Pancreas (tissue), 10 donors: ENCODE measurements at regions not wholly inside any gene's neighbourhood (a gene's known extent, or its start where the extent isn't known, plus 50 kb on each side); places are given as distances from the start of the nearest gene placed in this dataset.

ENCODE experiments used
- ATAC-seq, 4 donors: fragments of 200-7000 bp; cut with Tn5 transposase; one replicate each; pipeline versions ENCODE4 v1.8.0 to v1.9.1; 2020; ENCODE audit warnings: mild to moderate bottlenecking in 4 of 4, moderate library complexity in 4 of 4
- DNase-seq, 6 donors: peaks; one replicate each; pipeline ENCODE4 v3.0.0-alpha.2; 2020
- FAIRE-seq: peaks from 2 replicates; lab custom pipeline; 2012; peaks lifted over from hg19 to GRCh38; lab: Jason Lieb, UNC
- H3K27ac ChIP-seq, 4 donors: fragments of 200-600 bp; sonication (generic); 1 replicate in 3 of 4; 2 replicates in 1 of 4; pipeline versions ENCODE4 v1.5.0 to v1.8.0; 2020
- H3K27me3 ChIP-seq, 4 donors: fragments of 200-600 bp; one replicate each; pipeline ENCODE4 v1.8.0; 2021
- H3K36me3 ChIP-seq, 3 donors: fragments of 200-600 bp; sonication (generic) in 1 of 3; one replicate each; pipeline versions ENCODE4 v1.5.0 to v1.8.0; 2020 to 2021
- H3K4me1 ChIP-seq, 3 donors: fragments of 200-600 bp; one replicate each; pipeline ENCODE4 v1.8.0; 2021
- H3K4me3 ChIP-seq, 4 donors: fragments of 200-600 bp; sonication (generic) in 2 of 4; one replicate each; pipeline versions ENCODE4 v1.5.0 to v1.8.0; 2020 to 2021
- H3K9me3 ChIP-seq, 4 donors: fragments of 200-600 bp; one replicate each; pipeline ENCODE4 v1.8.0; 2021
- CTCF ChIP-seq, 4 donors: fragments of 200-600 bp; sonication (generic) in 3 of 4; IDR thresholded peaks; one replicate each; pipeline versions ENCODE4 v1.5.0 to v1.8.0; 2021; ENCODE audit warnings: antibody characterized with exemption in 4 of 4
- WGBS, 2 donors: extraction: QIAGEN DNeasy Blood & Tissue Kit; methylation state at CpG; one replicate each; pipeline ENCODE4 v1.1.7; 2013; 5-methylcytosine and 5-hydroxymethylcytosine counted together
- intact Hi-C, 3 donors: fragments of 100-400 bp; cut with DNase I; formaldehyde crosslinking; loops; one replicate each; pipeline versions ENCODE4 v1.11.1 to v1.14.2; 2022
- donor health status: healthy with polysubstance abuse.
- donor health status: DM: no; HTN: no; CAD: no; lungs with moderate emphysema.
- donor health status: DM: no; HTN: no; CAD: no.
- donor health status: control.
- donor health status: control.
- donor health status: Bipolar disorder and iron deficiency.
- donor health status: DM: yes; HTN: yes; CAD: no.
- donor health status: DM: no; HTN: no; CAD: no.
- donor health status: DM: no; HTN: no; CAD: no.
- donor health status: DM: yes; HTN: yes; CAD: no.

DNA sequence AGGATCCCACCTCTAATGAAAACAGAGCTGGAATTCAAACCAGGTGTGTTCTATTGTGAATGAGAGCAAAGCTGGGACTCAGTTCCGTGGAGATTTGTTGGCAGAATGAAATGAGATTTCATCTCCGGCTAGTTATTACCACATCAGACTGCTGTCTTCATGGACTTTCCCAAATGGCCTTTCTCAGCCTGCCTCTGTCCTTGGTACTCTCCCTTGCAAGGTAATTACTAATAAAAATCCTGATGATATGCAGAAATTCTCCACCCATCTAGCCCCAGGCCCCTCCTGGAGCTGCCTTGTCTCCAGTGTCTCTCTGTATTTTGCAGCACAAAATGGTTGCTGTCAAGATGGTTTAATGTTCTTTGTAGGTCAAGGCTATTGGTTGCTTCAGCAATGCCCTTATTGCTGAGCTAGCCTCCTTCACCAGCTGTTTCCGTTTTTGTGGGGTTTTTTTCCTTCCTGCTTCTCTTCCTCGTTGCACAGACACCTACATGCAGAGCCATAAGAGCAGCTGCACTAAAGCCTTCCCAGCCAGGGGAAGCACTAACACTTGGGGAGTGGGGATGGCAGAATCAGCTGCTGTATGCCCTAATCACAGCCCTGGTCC, 185.0 kb upstream of the GHITM start:
- ATAC-seq (no peak), DNase-seq (no peak), FAIRE-seq (no peak)
- intact Hi-C loops: no loop called here
- Histone ChIP-seq H3K27ac (no peak overlapping the region), H3K27me3 (no peaks in the 10 kb centered on the region), H3K36me3 (no peaks in the 10 kb centered on the region), H3K9me3 (no peaks in the 10 kb centered on the region), H3K4me1 (no peaks in the 10 kb centered on the region), H3K4me3 (no peak overlapping the region)
- TF ChIP-seq CTCF (IDR thresholded peaks at IDR 0.05): no peak
- 25 to 40% methylated on average over 4 of the region's 4 CpGs for WGBS, 2 donors

DNA sequence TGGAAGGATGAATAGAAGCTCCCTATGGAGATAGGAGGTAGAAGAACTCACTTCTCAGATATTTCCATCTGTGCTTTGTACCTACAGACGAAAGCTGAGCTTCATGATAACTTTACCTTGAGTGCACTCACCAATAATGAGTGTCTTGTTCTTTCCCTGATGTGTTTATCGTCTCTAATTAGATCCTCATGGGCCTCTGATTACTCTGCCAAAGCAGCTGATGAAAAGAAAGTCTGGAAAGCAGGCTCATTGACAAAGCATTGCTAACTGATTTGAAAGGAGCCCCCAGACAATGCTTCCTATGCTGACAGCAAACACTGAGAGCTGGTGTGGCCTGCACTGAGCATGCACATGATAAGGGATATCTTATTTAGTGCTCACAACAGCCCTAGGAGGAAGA, 183.9 kb upstream of the GHITM start:
- 51 to 53% methylated on average over 2 of the region's 2 CpGs for WGBS, 2 donors
- TF ChIP-seq CTCF (IDR thresholded peaks at IDR 0.05): no peak

DNA sequence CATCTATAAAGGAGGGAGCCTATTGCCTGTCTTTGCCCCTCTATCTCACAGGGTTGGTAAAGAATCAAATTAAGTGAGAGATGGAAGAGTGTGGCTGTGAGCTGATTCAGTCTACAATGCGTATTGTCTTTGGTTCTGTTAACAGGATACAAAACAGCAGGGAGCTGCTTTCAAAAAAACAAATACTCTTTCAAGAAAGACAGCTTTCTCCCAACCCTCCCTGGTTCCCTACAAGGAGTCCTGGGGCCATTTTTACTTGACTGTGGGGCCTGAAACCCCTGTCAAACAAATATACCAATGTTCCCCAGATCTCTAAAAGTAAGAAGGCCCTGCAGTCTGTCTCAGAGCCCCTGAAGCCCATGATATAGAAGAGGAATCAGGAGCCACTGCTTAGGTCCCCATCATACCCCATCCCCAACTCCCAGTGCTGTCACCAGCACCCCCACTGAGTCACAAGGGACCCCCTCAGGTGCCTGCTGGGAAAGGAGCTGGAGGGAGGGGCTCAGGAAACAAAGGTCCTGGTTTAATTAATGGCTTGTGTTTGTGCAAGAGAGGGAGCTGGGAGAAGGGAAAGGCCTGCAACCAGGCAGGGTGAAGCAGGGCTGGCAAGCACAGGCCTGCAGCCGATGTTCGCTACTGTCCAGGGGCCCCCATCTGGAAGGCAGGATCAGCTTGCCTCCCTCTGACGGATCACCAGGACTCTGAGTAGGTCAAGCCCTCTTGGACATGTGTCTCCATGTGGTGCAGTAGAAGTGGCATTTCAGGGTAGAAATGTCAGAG, 182.0 kb upstream of the GHITM start:
- no peaks in the 10 kb centered on the region for H3K36me3 ChIP-seq
- no peaks in the 10 kb centered on the region for H3K4me1 ChIP-seq
- H3K27me3 ChIP-seq: no peaks in the 10 kb centered on the region
- ATAC-seq (no peak), FAIRE-seq (no peak), DNase-seq (no peak)
- H3K4me3 ChIP-seq: no peak overlapping the region
- no peaks in the 10 kb centered on the region for H3K9me3 ChIP-seq
- intact Hi-C loops: no loop called here
- 78 to 86% methylated on average over 4 of the region's 4 CpGs for WGBS, 2 donors
- TF ChIP-seq CTCF (IDR thresholded peaks at IDR 0.05): no peak
- H3K27ac ChIP-seq: no peak overlapping the region

More for the DNA sequence above, 183.9 kb upstream of the GHITM start:
- no peak for FAIRE-seq
- Histone ChIP-seq H3K27me3 (no peaks in the 10 kb centered on the region), H3K4me3 (no peak overlapping the region), H3K36me3 (no peaks in the 10 kb centered on the region), H3K4me1 (no peaks in the 10 kb centered on the region), H3K9me3 (no peaks in the 10 kb centered on the region), H3K27ac (no peak overlapping the region)
- ATAC-seq: no peak
- intact Hi-C loops: no loop called here
- DNase-seq: no peak

DNA sequence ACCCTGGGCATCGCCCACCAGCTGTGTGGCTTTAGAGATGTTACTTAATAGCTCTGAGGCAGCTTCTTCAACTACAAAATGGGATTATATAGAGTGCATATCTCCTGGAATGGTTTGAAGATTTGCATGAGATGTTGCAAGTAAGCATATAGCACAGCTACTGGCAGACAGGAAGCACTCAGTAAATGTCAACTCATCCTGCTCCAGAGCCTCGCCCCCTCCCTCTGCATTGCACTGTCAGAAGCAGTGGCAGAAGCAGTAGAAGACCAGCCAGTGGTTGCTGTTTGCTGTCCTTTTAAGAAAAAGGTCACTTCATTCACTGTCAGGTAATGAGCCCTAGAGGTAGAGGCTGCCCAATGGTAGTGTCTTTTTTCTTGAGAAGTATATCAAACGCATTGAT, 180.0 kb upstream of the GHITM start:
- no peak overlapping the region for H3K4me3 ChIP-seq
- TF ChIP-seq CTCF (IDR thresholded peaks at IDR 0.05): no peak
- DNase-seq: no peak

GRCh38 chr10:83960125-83960524, 179.2 kb upstream of the GHITM start:
- no peak overlapping the region for H3K4me3 ChIP-seq
- intact Hi-C loops: no loop called here
- no peaks in the 10 kb centered on the region for H3K4me1 ChIP-seq
- 40 to 55% methylated on average over 1 of the region's 1 CpG for WGBS, 2 donors
- no peaks in the 10 kb centered on the region for H3K9me3 ChIP-seq
- no peaks in the 10 kb centered on the region for H3K36me3 ChIP-seq
- H3K27me3 ChIP-seq: no peaks in the 10 kb centered on the region
- FAIRE-seq (no peak), DNase-seq (no peak), ATAC-seq (no peak)
- no peak for TF ChIP-seq CTCF (IDR thresholded peaks at IDR 0.05)
- no peak overlapping the region for H3K27ac ChIP-seq

More for the DNA sequence above, 180.0 kb upstream of the GHITM start:
- Histone ChIP-seq H3K9me3 (no peaks in the 10 kb centered on the region), H3K27me3 (no peaks in the 10 kb centered on the region), H3K27ac (no peak overlapping the region), H3K36me3 (no peaks in the 10 kb centered on the region), H3K4me1 (no peaks in the 10 kb centered on the region)
- intact Hi-C loops: no loop called here
- WGBS, 2 donors: 61 to 77% methylated on average over 3 of the region's 3 CpGs
- FAIRE-seq (no peak), ATAC-seq (no peak)
